Peyer's patch (tissue), 4 donors: ENCODE measurements at regions not wholly inside any gene's neighbourhood (a gene's known extent, or its start where the extent isn't known, plus 50 kb on each side); places are given as distances from the start of the nearest gene placed in this dataset.

ENCODE experiments used
- POLR2A ChIP-seq, 2 donors: fragments of 450-650 bp; IDR thresholded peaks; one replicate each; pipeline ENCODE4 v1.5.1; 2017; ENCODE audit warnings: antibody characterized with exemption in 2 of 2, mild to moderate bottlenecking in 2 of 2, moderate library complexity in 2 of 2
- TF ChIP-seq, protein P1 (sequence below), 6 experiments: fragments of 450-650 bp in 4 of 6; fragments of 200-600 bp in 2 of 6; sonication (generic) in 1 of 6; IDR thresholded peaks; one replicate each; pipeline ENCODE4 v1.5.1; 2017 to 2019; ENCODE audit warnings: antibody characterized with exemption in 6 of 6, mild to moderate bottlenecking in 3 of 6, moderate library complexity in 1 of 6

- TF ChIP-seq, protein P1, sequence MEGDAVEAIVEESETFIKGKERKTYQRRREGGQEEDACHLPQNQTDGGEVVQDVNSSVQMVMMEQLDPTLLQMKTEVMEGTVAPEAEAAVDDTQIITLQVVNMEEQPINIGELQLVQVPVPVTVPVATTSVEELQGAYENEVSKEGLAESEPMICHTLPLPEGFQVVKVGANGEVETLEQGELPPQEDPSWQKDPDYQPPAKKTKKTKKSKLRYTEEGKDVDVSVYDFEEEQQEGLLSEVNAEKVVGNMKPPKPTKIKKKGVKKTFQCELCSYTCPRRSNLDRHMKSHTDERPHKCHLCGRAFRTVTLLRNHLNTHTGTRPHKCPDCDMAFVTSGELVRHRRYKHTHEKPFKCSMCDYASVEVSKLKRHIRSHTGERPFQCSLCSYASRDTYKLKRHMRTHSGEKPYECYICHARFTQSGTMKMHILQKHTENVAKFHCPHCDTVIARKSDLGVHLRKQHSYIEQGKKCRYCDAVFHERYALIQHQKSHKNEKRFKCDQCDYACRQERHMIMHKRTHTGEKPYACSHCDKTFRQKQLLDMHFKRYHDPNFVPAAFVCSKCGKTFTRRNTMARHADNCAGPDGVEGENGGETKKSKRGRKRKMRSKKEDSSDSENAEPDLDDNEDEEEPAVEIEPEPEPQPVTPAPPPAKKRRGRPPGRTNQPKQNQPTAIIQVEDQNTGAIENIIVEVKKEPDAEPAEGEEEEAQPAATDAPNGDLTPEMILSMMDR (IDR thresholded peaks at IDR 0.05), result no peak
- TF ChIP-seq POLR2A (IDR thresholded peaks at IDR 0.05), result no peak
Measured at GRCh38 chr4:178056996-178057395, 614.8 kb upstream of the AGA start.
